KOPT-K1 (cell line): ENCODE measurements at regions not wholly inside any gene's neighbourhood (a gene's known extent, or its start where the extent isn't known, plus 50 kb on each side); places are given as distances from the start of the nearest gene placed in this dataset.

Experiments used
- H3K27ac ChIP-seq: fragments of 200-600 bp; sonication (generic); 2 replicates; pipeline ENCODE4 v1.5.1; 2016; ENCODE audit warnings: antibody characterized with exemption, mild to moderate bottlenecking, low read depth, low read length; ENCODE audit not compliant: poor library complexity, severe bottlenecking
- H3K36me3 ChIP-seq: fragments of 200-600 bp; sonication (generic); 2 replicates; pipeline ENCODE4 v1.5.1; 2017; ENCODE audit warnings: antibody characterized with exemption, mild to moderate bottlenecking, low read length, moderate library complexity; ENCODE audit not compliant: insufficient read depth
- H3K9me3 ChIP-seq: fragments of 200-600 bp; sonication (generic); 2 replicates; pipeline ENCODE4 v1.5.1; 2017; ENCODE audit warnings: antibody characterized with exemption, low read length, mild to moderate bottlenecking; ENCODE audit not compliant: insufficient read depth, poor library complexity, severe bottlenecking

DNA sequence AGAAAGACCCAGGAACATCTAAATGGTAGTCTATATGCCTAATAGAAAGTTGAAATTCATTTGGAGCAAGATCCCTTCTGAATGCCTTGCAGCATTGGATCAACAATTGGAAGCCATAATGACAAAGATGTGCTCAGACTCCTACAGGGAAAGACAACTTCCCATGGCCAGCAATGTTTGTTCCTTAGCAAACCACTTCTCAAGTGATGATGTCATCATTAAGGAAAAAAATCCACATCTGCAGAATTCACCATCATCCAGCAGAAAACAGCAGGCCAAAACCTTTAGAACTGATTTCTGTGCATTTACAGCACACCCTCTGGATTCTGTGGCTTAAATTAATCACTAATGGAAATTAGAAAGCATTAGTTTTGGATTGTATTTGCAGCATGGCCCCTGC is 82.4 kb upstream of the ZIC3 start:
- no peak overlapping the region for H3K27ac ChIP-seq
- H3K9me3 ChIP-seq = no peaks in the 10 kb centered on the region
- H3K36me3 ChIP-seq = no peaks in the 10 kb centered on the region

DNA sequence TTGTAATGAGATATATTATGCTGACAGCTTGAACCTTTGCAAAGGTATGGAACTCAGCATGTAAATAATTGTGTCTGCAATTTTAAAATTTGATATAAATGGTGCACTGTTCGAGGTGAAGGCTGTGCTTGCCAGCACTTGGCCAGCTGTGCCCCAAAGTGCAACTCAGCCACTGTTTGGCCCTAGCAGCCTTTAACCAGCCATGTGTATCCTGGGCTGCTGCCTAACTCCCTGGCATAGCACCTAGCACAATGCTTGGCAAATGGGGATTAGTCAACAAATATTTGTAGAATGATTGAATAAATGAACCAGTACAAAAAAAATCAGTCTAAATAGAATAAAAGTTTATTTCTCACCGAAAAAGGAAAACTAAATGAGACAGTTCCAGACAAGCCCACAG is 83.8 kb upstream of the ZIC3 start:
- Histone ChIP-seq H3K36me3 (no peaks in the 10 kb centered on the region), H3K9me3 (no peaks in the 10 kb centered on the region)

DNA sequence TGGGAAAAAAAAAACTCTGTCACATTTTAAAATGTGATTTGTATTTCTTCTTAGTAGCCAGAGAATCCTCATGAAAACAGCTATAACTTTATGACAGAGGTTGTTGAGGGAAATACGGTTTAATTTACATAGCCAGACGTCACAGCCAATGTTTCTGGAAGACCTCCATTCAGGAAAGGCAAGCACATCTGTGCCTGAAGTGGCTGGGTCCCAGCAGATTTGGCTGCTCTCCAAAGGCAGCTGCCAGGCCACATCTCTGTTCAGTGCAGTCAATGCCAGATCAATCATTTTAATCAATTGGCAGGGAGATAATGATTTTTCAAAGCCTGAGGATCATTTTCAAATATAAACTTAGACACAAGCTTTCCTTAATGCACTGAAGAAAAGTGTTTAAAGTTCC is 86.5 kb upstream of the ZIC3 start:
- Histone ChIP-seq H3K36me3 (no peaks in the 10 kb centered on the region), H3K9me3 (no peaks in the 10 kb centered on the region), H3K27ac (no peak overlapping the region)

More for the DNA sequence above, 83.8 kb upstream of the ZIC3 start:
- H3K27ac ChIP-seq = no peak overlapping the region

DNA sequence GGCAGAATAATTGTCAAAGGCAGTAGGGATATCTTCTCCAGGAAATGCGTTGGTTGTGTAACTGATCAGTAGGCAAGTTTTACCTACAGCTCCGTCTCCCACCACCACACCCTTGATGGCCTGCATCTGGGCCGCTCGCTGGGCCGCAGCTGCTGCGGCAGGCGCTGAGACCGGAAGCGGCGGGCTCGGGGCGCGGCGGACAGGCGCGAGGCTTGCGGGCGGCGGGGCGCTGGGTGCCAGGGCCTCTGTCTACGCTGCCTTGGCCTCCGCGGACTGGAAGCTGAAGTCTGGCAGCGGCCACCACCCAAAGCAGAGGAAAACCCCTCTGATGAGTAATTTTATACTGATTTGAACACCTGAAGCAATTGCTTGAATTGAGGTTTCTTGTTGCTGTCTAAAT is 124.2 kb upstream of the ZIC3 start:
- Histone ChIP-seq H3K36me3 (no peaks in the 10 kb centered on the region), H3K27ac (no peak overlapping the region), H3K9me3 (no peaks in the 10 kb centered on the region)

DNA sequence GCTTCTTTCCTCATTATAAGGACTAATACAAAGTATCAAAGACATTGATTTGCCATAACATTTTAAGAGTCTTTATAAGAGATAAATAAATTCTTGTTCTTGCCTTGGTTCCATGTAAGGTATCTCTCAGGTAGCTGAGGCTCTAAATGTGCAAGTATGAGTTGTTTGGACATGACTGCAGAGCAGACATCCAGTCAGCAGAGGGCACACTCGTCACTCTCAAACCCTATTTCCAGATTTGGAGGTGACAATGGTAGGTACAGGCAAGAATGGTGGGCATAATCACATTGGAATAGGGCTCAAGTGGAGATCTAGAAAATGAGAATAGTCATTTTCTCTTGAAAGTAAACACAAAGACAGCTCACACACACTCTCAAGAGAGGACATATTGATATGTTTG is 133.3 kb upstream of the ZIC3 start:
- Histone ChIP-seq H3K36me3 (no peaks in the 10 kb centered on the region), H3K27ac (no peak overlapping the region), H3K9me3 (peaks cover under 1% of the 10 kb centered on the region)

DNA sequence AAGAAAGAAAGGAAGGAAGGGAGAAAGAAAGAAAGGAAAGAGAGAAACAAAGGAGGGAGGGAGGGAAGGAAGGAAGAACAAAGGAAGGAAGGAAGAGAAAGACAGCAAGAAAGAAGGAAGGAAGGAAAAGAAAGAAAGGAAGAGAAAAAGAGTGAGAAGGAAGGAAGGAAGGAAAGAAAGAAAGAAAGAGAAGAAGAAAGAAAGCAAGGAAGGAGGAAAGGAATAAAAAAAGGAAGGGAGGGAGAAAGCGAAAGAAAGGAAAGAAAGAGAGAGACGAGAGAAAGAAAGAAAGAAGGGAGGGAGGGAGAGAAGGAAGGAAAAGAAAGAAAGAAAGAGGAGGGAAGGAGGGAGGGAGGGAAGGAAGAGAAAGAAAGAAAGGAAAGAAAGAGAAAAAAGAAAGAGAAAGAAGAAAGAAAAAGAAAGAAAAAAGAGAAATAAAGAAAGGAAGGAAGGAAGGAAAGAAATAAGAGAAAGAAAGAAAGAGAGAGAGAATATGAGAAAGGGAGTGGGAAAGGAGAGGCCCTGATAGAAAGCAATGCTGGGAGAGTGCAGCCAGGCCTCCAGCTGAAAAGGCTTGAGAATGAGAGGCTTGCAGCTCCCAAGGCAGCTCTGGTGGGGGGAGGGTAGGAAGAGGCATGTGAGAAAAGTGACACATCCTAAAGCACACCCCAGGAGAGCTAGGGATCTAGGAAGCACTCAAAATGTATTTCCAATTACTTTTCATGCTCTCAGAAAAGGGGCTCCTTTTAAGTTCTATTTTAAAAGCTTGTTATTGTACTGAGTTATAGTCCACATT is 134.0 kb upstream of the ZIC3 start:
- H3K27ac ChIP-seq = no peak overlapping the region
- no peaks in the 10 kb centered on the region for H3K36me3 ChIP-seq
- H3K9me3 ChIP-seq = peaks cover 8% of the 10 kb centered on the region

DNA sequence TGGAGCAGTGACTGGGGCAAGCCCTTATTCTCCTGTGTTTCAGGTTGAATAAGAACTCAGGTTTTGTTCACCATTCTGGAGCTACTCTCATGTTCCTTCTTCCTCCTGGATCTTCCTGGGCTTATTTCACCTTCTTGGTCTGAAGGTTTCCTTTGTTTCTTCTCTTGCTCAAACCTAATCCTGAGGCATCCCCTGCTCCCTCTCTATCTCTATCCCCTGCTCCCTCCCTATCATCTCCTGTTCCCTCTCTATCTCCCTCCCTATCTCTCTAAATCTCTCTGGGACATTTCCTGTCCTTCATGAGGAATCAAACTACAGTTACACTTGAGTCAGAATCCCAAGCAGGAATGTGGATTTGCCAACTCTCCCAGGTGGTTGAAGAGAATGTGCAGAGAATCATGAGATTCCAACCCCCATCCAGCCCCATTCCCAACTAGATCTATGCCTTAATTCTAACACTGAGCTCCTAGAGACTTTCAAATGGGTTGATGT is 134.9 kb upstream of the ZIC3 start:
- H3K27ac ChIP-seq = no peak overlapping the region
- no peaks in the 10 kb centered on the region for H3K36me3 ChIP-seq
- H3K9me3 ChIP-seq = peaks cover 8% of the 10 kb centered on the region

DNA sequence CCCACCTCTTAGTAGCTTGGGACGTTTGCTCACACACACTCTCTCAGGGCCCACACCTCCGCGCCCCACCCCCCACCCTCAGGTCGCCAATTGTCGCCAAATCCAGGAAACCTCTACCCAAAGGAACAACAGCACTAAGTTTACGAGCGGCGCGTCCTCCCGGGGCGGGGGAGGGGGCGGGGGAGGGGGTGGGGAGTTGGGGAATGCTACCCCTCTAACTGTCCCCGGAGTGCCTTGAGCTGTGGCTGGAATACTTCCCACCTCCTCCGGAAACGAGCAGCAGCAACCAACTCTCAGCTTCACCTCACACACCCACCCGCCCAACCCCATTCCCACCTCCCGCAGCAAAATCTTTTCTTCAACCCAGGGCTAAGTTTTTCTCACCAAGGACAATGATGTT is 135.6 kb upstream of the ZIC3 start:
- Histone ChIP-seq H3K36me3 (no peaks in the 10 kb centered on the region), H3K27ac (no peak overlapping the region), H3K9me3 (peaks cover 8% of the 10 kb centered on the region)

- H3K9me3 ChIP-seq = peaks cover 8% of the 10 kb centered on the region
- no peak overlapping the region for H3K27ac ChIP-seq
- no peaks in the 10 kb centered on the region for H3K36me3 ChIP-seq
Measured at GRCh38 chrX:137428766-137429591, 136.9 kb upstream of the ZIC3 start.

DNA sequence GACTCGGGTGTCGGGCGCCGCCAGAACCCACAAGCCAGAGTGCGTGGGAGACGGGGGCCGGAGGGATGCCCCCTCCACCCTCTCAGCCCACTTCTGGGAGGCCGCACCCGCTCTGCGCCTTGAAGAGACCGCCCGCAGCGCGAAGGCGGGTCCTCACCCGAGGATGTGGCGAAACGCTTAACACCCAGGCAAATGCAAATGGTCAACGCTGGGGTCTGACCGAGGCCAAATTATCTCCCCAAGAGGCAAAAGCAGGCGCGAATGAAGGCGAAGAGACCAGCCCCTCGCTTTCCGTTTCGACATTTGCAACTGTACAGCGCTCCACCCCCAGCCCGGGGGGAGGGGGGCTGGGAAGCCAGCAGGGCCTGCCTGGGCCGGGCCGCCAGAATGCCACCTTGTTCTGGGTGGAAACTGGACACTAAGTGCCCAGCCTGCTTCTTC is 137.7 kb upstream of the ZIC3 start:
- Histone ChIP-seq H3K9me3 (peaks cover 8% of the 10 kb centered on the region), H3K27ac (no peak overlapping the region), H3K36me3 (no peaks in the 10 kb centered on the region)

DNA sequence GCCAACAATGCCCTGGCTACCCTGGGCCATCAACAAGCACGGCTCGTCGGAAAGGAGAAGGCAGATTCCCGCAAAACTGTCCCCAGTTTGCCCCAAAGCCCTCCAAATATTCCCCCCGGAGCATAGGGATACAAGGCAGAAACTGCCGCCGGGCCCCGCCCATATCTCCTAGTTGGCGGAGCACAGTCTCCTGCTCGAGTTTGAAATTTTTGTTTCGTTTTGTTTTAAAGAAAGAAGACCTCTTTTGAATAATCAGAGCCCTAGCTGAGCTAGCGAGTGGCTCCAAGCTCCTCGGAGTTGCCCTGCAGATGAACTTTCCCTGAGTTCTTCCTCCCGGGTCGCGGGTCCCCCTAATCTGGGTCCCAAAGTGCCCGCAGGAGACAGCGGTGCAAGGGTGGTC is 138.1 kb upstream of the ZIC3 start:
- no peak overlapping the region for H3K27ac ChIP-seq

DNA sequence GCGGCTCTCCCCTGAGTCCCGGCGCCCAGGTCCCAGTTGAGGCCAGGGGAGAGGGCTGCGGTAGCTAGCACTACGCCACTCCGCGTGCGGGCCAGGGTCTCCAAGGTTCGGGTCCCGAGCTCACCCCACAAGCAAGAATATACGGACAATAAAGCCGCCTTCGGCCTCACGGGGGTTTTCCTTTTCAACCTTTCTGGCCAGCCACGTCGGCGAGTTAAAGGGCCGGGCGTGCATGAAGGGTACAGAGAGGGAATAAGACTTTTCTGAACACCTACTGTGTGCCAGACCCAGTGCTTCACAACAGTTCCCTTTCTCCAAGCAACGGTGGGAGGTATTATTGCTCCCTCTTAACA is 138.5 kb upstream of the ZIC3 start:
- Histone ChIP-seq H3K9me3 (peaks cover 8% of the 10 kb centered on the region), H3K36me3 (no peaks in the 10 kb centered on the region), H3K27ac (no peak overlapping the region)

More for the DNA sequence above, 138.1 kb upstream of the ZIC3 start:
- H3K36me3 ChIP-seq = no peaks in the 10 kb centered on the region
- peaks cover 8% of the 10 kb centered on the region for H3K9me3 ChIP-seq

DNA sequence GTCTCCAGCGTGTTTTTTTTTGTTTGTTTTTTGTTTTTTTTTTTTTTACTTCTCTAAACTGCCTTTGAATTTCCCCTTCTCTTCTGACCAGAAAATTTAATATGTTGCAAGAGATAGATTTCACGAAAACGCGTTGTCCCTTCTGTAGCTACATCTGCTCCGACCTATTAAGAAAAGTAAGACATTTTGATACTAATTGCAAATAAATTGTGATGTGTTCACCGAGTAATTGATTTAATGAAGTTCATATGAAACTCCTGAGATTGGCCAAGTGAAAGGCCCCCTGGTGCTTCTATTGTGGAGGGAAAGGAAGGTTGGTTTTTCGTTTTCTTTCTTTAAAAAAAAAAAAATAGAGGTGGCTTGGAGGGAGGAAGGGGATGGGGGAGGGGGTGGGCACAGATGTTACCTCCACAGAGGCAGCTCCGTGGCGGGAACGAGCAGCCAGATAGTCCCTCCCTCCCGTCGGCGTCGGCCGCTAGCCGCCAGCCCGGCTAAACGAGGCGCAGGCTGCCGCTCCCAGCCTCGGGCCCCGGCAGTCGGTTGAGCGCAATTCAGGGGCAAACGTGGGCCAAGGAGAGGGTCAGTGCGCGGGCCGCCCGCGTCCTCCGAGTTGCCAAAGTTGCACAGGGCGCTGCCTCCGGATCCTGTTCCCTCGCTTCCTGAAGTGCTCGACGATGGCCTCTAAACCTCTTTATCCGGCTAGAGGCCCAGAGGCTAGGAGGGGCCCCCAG is 139.1 kb upstream of the ZIC3 start:
- H3K27ac ChIP-seq = no peak overlapping the region
- H3K9me3 ChIP-seq = peaks cover 8% of the 10 kb centered on the region
- H3K36me3 ChIP-seq = no peaks in the 10 kb centered on the region

GRCh38 chrX:137425986-137426385 is 139.9 kb upstream of the ZIC3 start:
- Histone ChIP-seq H3K9me3 (peaks cover 8% of the 10 kb centered on the region), H3K27ac (no peak overlapping the region), H3K36me3 (no peaks in the 10 kb centered on the region)

- Histone ChIP-seq H3K27ac (no peak overlapping the region), H3K36me3 (no peaks in the 10 kb centered on the region), H3K9me3 (peaks cover 8% of the 10 kb centered on the region)
Measured at GRCh38 chrX:137425273-137425902, 140.5 kb upstream of the ZIC3 start.
